IMR-90 (cell line): ENCODE measurements at regions not wholly inside any gene's neighbourhood (a gene's known extent, or its start where the extent isn't known, plus 50 kb on each side); places are given as distances from the start of the nearest gene placed in this dataset.

ENCODE experiments used
- ATAC-seq: fragments of 200-7000 bp; cut with Tn5 transposase; 2 replicates; pipeline ENCODE4 v1.9.1; 2020; ENCODE audit warnings: low read depth, mild to moderate bottlenecking, moderate library complexity
- BruUV-seq: library from RNA; stranded (reverse); fragments of 400-500 nt; replicated peaks from 2 replicates; lab custom pipeline; 2021; lab: Mats Ljungman, UMichigan
- CTCF ChIA-PET: fragments of 300-600 bp; formaldehyde crosslinking; extraction: SDS; loops from one replicate; lab custom pipeline; 2021; ENCODE audit warnings: antibody characterized with exemption; lab: Yijun Ruan, JAX
- POLR2A ChIA-PET: fragments of 300-600 bp; sonication (Branson Sonifier 250); formaldehyde crosslinking; loops from one replicate; lab custom pipeline; 2022; ENCODE audit warnings: antibody characterized with exemption; ENCODE audit not compliant: unreplicated experiment; lab: Charles Lee
- DNase-seq: peaks from one replicate; pipeline ENCODE4 v3.0.0; 2013
- H2AFZ ChIP-seq: replicated peaks from 2 replicates; pipeline ENCODE3; 2013; ENCODE audit warnings: low read length, mild to moderate bottlenecking; ENCODE audit not compliant: poor library complexity
- H2AK5ac ChIP-seq: 2 replicates; pipeline ENCODE4 v1.6.1; 2013; ENCODE audit warnings: low read depth, low read length, inconsistent platforms
- H2AK9ac ChIP-seq: replicated peaks from 2 replicates; pipeline ENCODE3; 2013; ENCODE audit warnings: mild to moderate bottlenecking, low read depth, low read length, moderate library complexity; ENCODE audit not compliant: poor library complexity
- H2BK120ac ChIP-seq: 2 replicates; pipeline ENCODE4 v1.6.1; 2013; ENCODE audit warnings: low read depth, low read length, inconsistent platforms
- H2BK15ac ChIP-seq: 3 replicates; pipeline ENCODE4 v1.6.1; 2013; ENCODE audit warnings: low read depth, low read length, inconsistent platforms
- H2BK20ac ChIP-seq: 2 replicates; pipeline ENCODE4 v1.6.1; 2013; ENCODE audit warnings: low read depth, mild to moderate bottlenecking, inconsistent platforms, low read length, moderate library complexity
- H2BK5ac ChIP-seq: 2 replicates; pipeline ENCODE4 v1.6.1; 2013; ENCODE audit warnings: mild to moderate bottlenecking, low read depth, low read length, inconsistent platforms; ENCODE audit not compliant: poor library complexity, severe bottlenecking
- H3K14ac ChIP-seq: replicated peaks from 2 replicates; pipeline ENCODE4 v1.6.1; 2013; ENCODE audit warnings: low read depth, low read length, inconsistent platforms
- H3K18ac ChIP-seq: 2 replicates; pipeline ENCODE4 v1.6.1; 2013; ENCODE audit warnings: low read depth, low read length, control low read depth
- H3K23ac ChIP-seq: 2 replicates; pipeline ENCODE4 v1.6.1; 2013; ENCODE audit warnings: low read depth, low read length, inconsistent platforms
- H3K27ac ChIP-seq: 2 replicates; pipeline ENCODE4 v1.5.1; 2013; ENCODE audit warnings: mild to moderate bottlenecking, control low read depth, low read length; ENCODE audit not compliant: insufficient read depth
- H3K27me3 ChIP-seq: 2 replicates; pipeline ENCODE4 v1.6.1; 2013; ENCODE audit warnings: low read length; ENCODE audit not compliant: control insufficient read depth, insufficient read depth
- H3K36me3 ChIP-seq: 2 replicates; pipeline ENCODE4 v1.6.1; 2013; ENCODE audit warnings: low read length, mixed read lengths; ENCODE audit not compliant: control insufficient read depth, insufficient read depth
- H3K4ac ChIP-seq: 2 replicates; pipeline ENCODE4 v1.6.1; 2013; ENCODE audit warnings: low read depth, low read length, inconsistent platforms
- H3K4me1 ChIP-seq: 2 replicates; pipeline ENCODE4 v1.6.1; 2013; ENCODE audit warnings: low read length, mixed read lengths; ENCODE audit not compliant: control insufficient read depth, insufficient read depth
- H3K4me2 ChIP-seq: 2 replicates; pipeline ENCODE4 v1.6.1; 2013; ENCODE audit warnings: low read depth, mild to moderate bottlenecking, control low read depth, low read length, moderate library complexity
- H3K4me3 ChIP-seq: 2 replicates; pipeline ENCODE4 v1.5.1; 2013; ENCODE audit warnings: low read depth, mild to moderate bottlenecking, control low read depth, low read length, moderate library complexity; ENCODE audit not compliant: insufficient read depth
- H3K56ac ChIP-seq: 2 replicates; pipeline ENCODE4 v1.6.1; 2013; ENCODE audit warnings: low read length, inconsistent platforms; ENCODE audit not compliant: insufficient read depth; ENCODE audit errors: extremely low read depth
- H3K79me1 ChIP-seq, 2 experiments: 2 replicates each; pipeline ENCODE4 v1.6.1; 2013; ENCODE audit warnings: low read length in 2 of 2, inconsistent platforms in 1 of 2, low read depth in 1 of 2
- H3K9ac ChIP-seq: 2 replicates; pipeline ENCODE4 v1.6.1; 2013; ENCODE audit warnings: low read depth, low read length, control low read depth
- H3K9me1 ChIP-seq: 2 replicates; pipeline ENCODE4 v1.6.1; 2013; ENCODE audit warnings: low read length, inconsistent platforms; ENCODE audit not compliant: insufficient read depth
- H3K9me3 ChIP-seq: 2 replicates; pipeline ENCODE4 v1.6.1; 2013; ENCODE audit warnings: low read length; ENCODE audit not compliant: control insufficient read depth, insufficient read depth
- H4K20me1 ChIP-seq: 2 replicates; pipeline ENCODE4 v1.6.1; 2013; ENCODE audit warnings: low read length, inconsistent platforms; ENCODE audit not compliant: insufficient read depth
- H4K5ac ChIP-seq: 2 replicates; pipeline ENCODE4 v1.6.1; 2013; ENCODE audit warnings: mild to moderate bottlenecking, low read depth, low read length, control low read depth
- H4K8ac ChIP-seq, 2 experiments: 2 replicates each; pipeline ENCODE4 v1.6.1; 2013; ENCODE audit warnings: low read depth in 2 of 2, low read length in 2 of 2, control low read depth in 1 of 2, inconsistent platforms in 1 of 2
- H4K91ac ChIP-seq: 2 replicates; pipeline ENCODE4 v1.6.1; 2013; ENCODE audit warnings: low read depth, low read length, inconsistent platforms; ENCODE audit not compliant: insufficient read depth
- BHLHE40 ChIP-seq: fragments of 150-350 bp; IDR thresholded peaks from 2 replicates; pipeline ENCODE4 v1.6.1; 2016; ENCODE audit warnings: mild to moderate bottlenecking, low read depth, low read length
- CEBPB ChIP-seq: IDR thresholded peaks from 2 replicates; pipeline ENCODE4 v1.6.1; 2012; ENCODE audit warnings: low read depth, low read length, improper control_type of control experiment
- CHD1 ChIP-seq: IDR thresholded peaks from 2 replicates; pipeline ENCODE4 v1.6.1; 2012; ENCODE audit warnings: low read depth, low read length, improper control_type of control experiment
- FOS ChIP-seq: fragments of 150-350 bp; IDR thresholded peaks from 2 replicates; pipeline ENCODE4 v1.6.1; 2016; ENCODE audit warnings: low read depth, low read length
- MAFK ChIP-seq: IDR thresholded peaks from 2 replicates; pipeline ENCODE4 v1.6.1; 2012; ENCODE audit warnings: low read depth, low read length, improper control_type of control experiment
- MAZ ChIP-seq: IDR thresholded peaks from 2 replicates; pipeline ENCODE4 v1.6.1; 2012; ENCODE audit warnings: low read depth, mild to moderate bottlenecking, low read length, improper control_type of control experiment, moderate library complexity, borderline replicate concordance
- MXI1 ChIP-seq: IDR thresholded peaks from 2 replicates; pipeline ENCODE4 v1.6.1; 2012; ENCODE audit warnings: low read depth, mild to moderate bottlenecking, low read length, moderate library complexity, borderline replicate concordance
- NFE2L2 ChIP-seq: fragments of 150-350 bp; IDR thresholded peaks from 2 replicates; pipeline ENCODE4 v1.6.1; 2016; ENCODE audit warnings: low read depth, mild to moderate bottlenecking, low read length
- POLR2A ChIP-seq: IDR thresholded peaks from 2 replicates; pipeline ENCODE4 v1.6.1; 2012; ENCODE audit warnings: mild to moderate bottlenecking, low read depth, low read length
- RAD21 ChIP-seq: IDR thresholded peaks from 2 replicates; pipeline ENCODE4 v1.6.1; 2012; ENCODE audit warnings: low read length, improper control_type of control experiment
- RCOR1 ChIP-seq: IDR thresholded peaks from 2 replicates; pipeline ENCODE4 v1.6.1; 2012; ENCODE audit warnings: mild to moderate bottlenecking, low read length, improper control_type of control experiment; ENCODE audit not compliant: insufficient replicate concordance
- RFX5 ChIP-seq: IDR thresholded peaks from 2 replicates; pipeline ENCODE4 v1.8.0; 2012; ENCODE audit warnings: low read depth, mild to moderate bottlenecking, low read length, moderate library complexity
- SMC3 ChIP-seq: fragments of 150-350 bp; IDR thresholded peaks from 2 replicates; pipeline ENCODE4 v1.6.1; 2016; ENCODE audit warnings: low read depth, mild to moderate bottlenecking, antibody characterized with exemption, low read length, moderate library complexity
- WGBS, 2 experiments: methylation state at CpG; one replicate each; pipeline versions ENCODE4 v1.1.5 to v1.1.7; 2013; ENCODE audit warnings: missing lambda C conversion rate in 2 of 2; ENCODE audit not compliant: insufficient read length in 1 of 2; ENCODE audit errors: extremely low coverage in 2 of 2; 5-methylcytosine and 5-hydroxymethylcytosine counted together
- dilution Hi-C: fragments of 300-500 bp; cut with HindIII; formaldehyde crosslinking; loops from one replicate; pipeline ENCODE4 v1.14.3; 2018; ENCODE audit warnings: low sequenced_read_pairs; ENCODE audit not compliant: unreplicated experiment
- in situ Hi-C: fragments of 300-500 bp; cut with MboI; formaldehyde crosslinking; loops from 3 replicates; pipeline ENCODE4 v1.14.3; 2019; ENCODE audit warnings: low sequenced_read_pairs, inconsistent platforms, mixed read lengths
- intact Hi-C: fragments of 100-400 bp; cut with micrococcal nuclease; formaldehyde crosslinking; loops from 2 replicates; pipeline ENCODE4 v1.10.0; 2022
- TF ChIP-seq, protein P1 (sequence below): conservative IDR thresholded peaks from 2 replicates; pipeline ENCODE4 v1.5.1; 2012; ENCODE audit warnings: mild to moderate bottlenecking, low read depth, low read length, improper control_type of control experiment
- TF ChIP-seq, protein P2 (sequence below): fragments of 150-350 bp; IDR thresholded peaks from 2 replicates; pipeline ENCODE4 v1.6.1; 2016; ENCODE audit warnings: low read depth, mild to moderate bottlenecking, low read length, moderate library complexity, borderline replicate concordance
- TF ChIP-seq, protein P3 (sequence below): fragments of 150-350 bp; IDR thresholded peaks from 2 replicates; pipeline ENCODE4 v1.6.1; 2017; ENCODE audit warnings: mild to moderate bottlenecking, antibody characterized with exemption, low read length, low read depth

DNA sequence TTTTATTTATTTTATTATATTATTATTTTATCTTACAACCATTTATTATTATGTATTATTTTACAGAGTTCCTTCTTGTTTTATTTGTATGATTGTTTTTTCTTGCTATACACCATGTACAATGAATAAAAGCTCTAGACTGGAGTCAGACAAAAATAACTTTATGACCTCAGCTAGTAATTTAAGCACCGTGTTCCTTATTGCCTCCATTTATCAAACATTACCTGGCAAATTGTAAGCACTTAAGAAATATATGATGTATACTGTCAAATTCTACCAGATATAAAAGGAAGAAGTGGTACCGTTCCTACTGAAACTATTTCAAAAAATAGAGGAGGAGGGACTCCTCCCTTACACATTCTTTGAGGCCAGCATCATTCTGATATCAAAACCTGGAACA, 326.9 kb upstream of the NECTIN3 start:
- CTCF ChIA-PET: no interaction called here
- TF ChIP-seq RAD21 (no peak), BHLHE40 (no peak), NFE2L2 (no peak), CHD1 (no peak), MAFK (no peak), POLR2A (no peak), MXI1 (no peak), SMC3 (no peak), MAZ (no peak), RCOR1 (no peak), FOS (no peak), RFX5 (no peak), CEBPB (no peak)
- TF ChIP-seq, protein P1, sequence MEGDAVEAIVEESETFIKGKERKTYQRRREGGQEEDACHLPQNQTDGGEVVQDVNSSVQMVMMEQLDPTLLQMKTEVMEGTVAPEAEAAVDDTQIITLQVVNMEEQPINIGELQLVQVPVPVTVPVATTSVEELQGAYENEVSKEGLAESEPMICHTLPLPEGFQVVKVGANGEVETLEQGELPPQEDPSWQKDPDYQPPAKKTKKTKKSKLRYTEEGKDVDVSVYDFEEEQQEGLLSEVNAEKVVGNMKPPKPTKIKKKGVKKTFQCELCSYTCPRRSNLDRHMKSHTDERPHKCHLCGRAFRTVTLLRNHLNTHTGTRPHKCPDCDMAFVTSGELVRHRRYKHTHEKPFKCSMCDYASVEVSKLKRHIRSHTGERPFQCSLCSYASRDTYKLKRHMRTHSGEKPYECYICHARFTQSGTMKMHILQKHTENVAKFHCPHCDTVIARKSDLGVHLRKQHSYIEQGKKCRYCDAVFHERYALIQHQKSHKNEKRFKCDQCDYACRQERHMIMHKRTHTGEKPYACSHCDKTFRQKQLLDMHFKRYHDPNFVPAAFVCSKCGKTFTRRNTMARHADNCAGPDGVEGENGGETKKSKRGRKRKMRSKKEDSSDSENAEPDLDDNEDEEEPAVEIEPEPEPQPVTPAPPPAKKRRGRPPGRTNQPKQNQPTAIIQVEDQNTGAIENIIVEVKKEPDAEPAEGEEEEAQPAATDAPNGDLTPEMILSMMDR: no peak
- TF ChIP-seq, protein P2, sequence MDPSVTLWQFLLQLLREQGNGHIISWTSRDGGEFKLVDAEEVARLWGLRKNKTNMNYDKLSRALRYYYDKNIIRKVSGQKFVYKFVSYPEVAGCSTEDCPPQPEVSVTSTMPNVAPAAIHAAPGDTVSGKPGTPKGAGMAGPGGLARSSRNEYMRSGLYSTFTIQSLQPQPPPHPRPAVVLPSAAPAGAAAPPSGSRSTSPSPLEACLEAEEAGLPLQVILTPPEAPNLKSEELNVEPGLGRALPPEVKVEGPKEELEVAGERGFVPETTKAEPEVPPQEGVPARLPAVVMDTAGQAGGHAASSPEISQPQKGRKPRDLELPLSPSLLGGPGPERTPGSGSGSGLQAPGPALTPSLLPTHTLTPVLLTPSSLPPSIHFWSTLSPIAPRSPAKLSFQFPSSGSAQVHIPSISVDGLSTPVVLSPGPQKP: no peak
- TF ChIP-seq, protein P3, sequence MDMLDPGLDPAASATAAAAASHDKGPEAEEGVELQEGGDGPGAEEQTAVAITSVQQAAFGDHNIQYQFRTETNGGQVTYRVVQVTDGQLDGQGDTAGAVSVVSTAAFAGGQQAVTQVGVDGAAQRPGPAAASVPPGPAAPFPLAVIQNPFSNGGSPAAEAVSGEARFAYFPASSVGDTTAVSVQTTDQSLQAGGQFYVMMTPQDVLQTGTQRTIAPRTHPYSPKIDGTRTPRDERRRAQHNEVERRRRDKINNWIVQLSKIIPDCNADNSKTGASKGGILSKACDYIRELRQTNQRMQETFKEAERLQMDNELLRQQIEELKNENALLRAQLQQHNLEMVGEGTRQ: no peak
- no peak overlapping the region for H2BK20ac ChIP-seq

More for the DNA sequence above, 326.9 kb upstream of the NECTIN3 start:
- H4K20me1 ChIP-seq: no peaks in the 10 kb centered on the region
- WGBS, 2 experiments: no CpG with 5 or more reads among the region's 2 CpGs
- no peak overlapping the region for H4K91ac ChIP-seq
- H4K5ac ChIP-seq: no peak overlapping the region
- H3K36me3 ChIP-seq: no peaks in the 10 kb centered on the region
- DNase-seq (no peak), ATAC-seq (no peak)
- no peak overlapping the region for H3K14ac ChIP-seq
- no peak overlapping the region for H3K4me2 ChIP-seq
- no peak overlapping the region for H4K8ac ChIP-seq
- H3K27ac ChIP-seq: no peak overlapping the region
- H2AK5ac ChIP-seq: no peak overlapping the region
- no peaks in the 10 kb centered on the region for H3K9me3 ChIP-seq
- H3K4ac ChIP-seq: no peak overlapping the region
- no TSS peak for BruUV-seq
- H3K18ac ChIP-seq: no peak overlapping the region
- H3K56ac ChIP-seq: no peak overlapping the region
- POLR2A ChIA-PET: no interaction called here
- in situ Hi-C loops (no loop called here), intact Hi-C loops (no loop called here), dilution Hi-C loops (no loop called here)
- H3K9ac ChIP-seq: no peak overlapping the region
- no peaks in the 10 kb centered on the region for H3K79me1 ChIP-seq
- no peak overlapping the region for H2BK15ac ChIP-seq
- no peak overlapping the region for H2BK120ac ChIP-seq
- H3K4me3 ChIP-seq: no peak overlapping the region
- no peak overlapping the region for H2AK9ac ChIP-seq
- no peak overlapping the region for H2BK5ac ChIP-seq
- no peaks in the 10 kb centered on the region for H3K27me3 ChIP-seq
- H3K4me1 ChIP-seq: no peaks in the 10 kb centered on the region
- no peak overlapping the region for H2AFZ ChIP-seq
- no peak overlapping the region for H3K23ac ChIP-seq
- no peaks in the 10 kb centered on the region for H3K9me1 ChIP-seq
